Cardiac fibroblast (primary cell): ENCODE measurements at regions not wholly inside any gene's neighbourhood (a gene's known extent, or its start where the extent isn't known, plus 50 kb on each side); places are given as distances from the start of the nearest gene placed in this dataset.

Experiments used
- DNase-seq, 2 donors: peaks; one replicate each; pipeline versions ENCODE4 v3.0.0 to v3.0.0-alpha.2; 2010; ENCODE audit warnings: low read depth in 2 of 2
- H3K4me3 ChIP-seq, 2 donors: replicated peaks in 1 of 2; 1 replicate in 1 of 2; 2 replicates in 1 of 2; pipeline ENCODE4 v1.5.1; 2011; ENCODE audit warnings: low read depth in 2 of 2, low read length in 2 of 2, mild to moderate bottlenecking in 2 of 2, moderate library complexity in 1 of 2
- TF ChIP-seq, protein P1 (sequence below): IDR thresholded peaks from one replicate; pipeline ENCODE4 v1.5.1; 2011; ENCODE audit warnings: low read depth, mild to moderate bottlenecking, low read length, inconsistent platforms

DNA sequence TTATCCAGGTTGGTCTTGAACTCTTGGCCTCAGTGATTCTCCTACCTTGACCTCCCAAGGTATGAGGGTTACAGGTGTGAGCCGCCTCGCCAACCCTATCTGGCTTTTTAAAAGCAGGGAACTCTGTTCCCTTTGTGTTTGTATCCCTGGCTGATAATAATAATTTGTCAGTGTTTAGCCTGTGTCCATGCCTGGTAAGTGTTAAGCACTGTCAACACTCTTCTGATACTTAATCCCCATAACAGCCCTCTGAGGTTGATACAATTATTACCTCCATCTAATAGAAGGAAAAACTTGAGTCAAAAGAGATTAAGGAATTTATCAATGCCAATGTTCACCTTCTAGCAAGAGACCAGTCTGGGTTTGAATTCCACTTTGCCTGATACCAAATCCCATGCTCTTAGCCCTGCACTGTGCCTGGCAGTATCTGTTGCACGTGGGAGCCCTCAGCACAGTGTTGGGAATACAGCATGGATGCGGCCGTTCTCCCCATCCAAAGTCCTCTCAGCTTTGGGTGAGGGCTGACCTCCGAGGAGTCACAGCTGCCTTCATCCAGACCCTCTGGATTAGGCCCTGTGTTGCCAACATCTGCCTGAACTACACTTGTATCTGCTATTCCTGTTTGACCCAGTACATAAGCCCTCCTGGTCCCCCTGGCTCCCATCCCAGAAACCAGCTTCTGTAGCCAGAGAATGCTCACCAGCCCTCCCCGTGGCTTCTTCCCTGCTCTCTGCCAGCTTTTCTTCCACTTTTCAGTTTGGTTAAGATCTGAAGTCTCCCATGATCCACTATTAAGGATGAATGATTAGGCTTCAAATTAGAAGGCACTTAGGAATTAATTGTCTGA lies 335.6 kb upstream of the ASIC2 start:
- DNase-seq, result no peak
- TF ChIP-seq, protein P1, sequence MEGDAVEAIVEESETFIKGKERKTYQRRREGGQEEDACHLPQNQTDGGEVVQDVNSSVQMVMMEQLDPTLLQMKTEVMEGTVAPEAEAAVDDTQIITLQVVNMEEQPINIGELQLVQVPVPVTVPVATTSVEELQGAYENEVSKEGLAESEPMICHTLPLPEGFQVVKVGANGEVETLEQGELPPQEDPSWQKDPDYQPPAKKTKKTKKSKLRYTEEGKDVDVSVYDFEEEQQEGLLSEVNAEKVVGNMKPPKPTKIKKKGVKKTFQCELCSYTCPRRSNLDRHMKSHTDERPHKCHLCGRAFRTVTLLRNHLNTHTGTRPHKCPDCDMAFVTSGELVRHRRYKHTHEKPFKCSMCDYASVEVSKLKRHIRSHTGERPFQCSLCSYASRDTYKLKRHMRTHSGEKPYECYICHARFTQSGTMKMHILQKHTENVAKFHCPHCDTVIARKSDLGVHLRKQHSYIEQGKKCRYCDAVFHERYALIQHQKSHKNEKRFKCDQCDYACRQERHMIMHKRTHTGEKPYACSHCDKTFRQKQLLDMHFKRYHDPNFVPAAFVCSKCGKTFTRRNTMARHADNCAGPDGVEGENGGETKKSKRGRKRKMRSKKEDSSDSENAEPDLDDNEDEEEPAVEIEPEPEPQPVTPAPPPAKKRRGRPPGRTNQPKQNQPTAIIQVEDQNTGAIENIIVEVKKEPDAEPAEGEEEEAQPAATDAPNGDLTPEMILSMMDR, result no peak
- H3K4me3 ChIP-seq, result no peak overlapping the region

DNA sequence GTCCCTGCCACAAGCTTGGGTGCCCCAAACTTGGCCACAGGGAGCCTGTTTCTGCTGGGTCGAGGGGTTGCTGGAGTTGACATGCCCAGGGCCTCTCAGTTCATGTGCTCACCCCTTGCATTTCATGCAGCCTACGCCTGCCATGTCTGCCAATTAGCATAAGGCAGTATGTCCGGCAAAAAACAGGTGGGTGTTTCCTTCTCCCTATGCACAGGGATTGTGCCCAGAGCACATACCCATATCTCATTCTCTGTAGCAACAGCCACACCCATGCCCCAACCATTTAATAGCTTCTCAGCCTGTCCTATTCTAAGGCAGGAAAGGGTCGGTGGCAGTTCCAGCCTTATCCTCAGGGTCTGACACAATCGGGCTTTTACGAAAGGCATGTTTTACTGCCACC lies 340.4 kb upstream of the ASIC2 start:
- no peak for DNase-seq
- H3K4me3 ChIP-seq, result no peak overlapping the region
- TF ChIP-seq, protein P1, result no peak

DNA sequence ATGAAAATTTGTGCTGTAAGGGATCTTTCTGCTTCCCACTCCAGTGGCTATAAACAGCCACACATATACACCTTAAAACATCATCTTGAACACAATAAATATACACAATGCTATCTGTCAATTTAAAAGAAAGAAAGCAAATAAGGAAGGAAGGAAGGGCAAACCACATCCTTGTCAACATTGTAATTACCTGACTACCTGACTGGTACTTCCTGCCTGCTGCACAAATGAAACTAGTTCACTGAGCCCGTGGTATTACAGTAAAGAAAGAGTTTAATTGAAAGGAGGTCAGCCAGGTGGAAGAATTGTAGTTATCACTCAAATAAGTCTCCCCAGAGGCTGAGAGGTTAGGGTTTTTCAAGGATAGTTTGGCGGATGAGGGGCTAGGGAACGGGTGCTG lies 344.4 kb upstream of the ASIC2 start:
- H3K4me3 ChIP-seq, result no peak overlapping the region
- TF ChIP-seq, protein P1, result no peak
- DNase-seq, result no peak

DNA sequence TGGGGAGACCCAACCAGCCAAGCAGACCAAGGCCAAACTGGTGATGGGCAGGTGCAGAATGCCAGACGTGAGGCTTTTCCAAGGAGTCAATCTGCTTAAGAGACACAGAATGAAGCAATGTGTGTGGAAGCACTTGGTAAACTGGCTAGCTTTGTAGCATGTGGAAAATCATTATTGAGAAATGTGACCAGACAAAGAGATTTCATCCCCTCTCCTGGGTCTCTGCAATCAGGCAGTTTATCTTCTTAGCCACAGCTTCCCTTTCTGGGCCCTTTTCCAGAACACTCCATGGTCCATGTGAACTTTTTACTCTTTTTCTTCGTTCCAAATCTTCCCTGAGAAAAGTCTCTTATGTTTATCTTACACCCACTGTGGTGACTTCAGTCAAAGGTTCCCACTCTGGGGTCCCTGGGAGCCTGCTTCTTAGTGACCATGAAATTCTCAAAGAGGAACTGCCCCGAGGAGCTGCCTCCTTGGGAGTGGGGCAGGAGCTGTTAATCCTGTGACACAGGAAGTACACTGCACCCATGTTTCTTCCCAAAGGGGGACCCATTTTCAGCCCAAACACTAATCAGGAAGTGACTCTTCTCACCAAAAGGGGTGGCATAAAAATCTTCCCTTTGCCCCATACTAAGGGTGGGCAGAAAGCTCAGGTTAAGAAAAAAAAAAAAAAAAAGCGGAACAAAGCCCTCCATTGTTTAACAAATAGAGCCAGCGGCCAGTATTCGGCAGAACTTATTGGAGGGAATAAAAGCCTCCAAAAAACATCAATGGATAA lies 346.2 kb upstream of the ASIC2 start:
- H3K4me3 ChIP-seq, result no peak overlapping the region
- TF ChIP-seq, protein P1, result no peak
- no peak for DNase-seq

DNA sequence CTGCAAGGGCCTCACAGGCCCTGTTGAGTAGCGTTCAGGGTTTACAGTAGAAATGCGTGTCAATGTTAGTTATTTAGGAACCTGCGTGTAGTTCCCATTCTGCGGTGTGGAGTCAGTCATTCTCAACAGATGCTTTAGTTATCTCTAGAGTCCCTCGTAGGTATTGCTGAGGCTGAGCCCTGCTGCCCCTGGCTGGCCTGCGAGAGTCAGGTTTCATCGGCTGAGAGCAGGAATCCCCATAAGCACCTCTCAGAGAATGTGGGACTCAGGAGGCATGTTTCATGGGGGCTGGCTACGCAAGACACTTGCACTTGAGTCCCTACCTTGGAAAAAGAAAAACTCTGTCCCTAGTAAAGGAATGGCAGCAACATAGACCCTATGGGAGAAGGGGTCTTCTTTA lies 347.5 kb upstream of the ASIC2 start:
- no peak overlapping the region for H3K4me3 ChIP-seq
- no peak for DNase-seq
- TF ChIP-seq, protein P1, result no peak

DNA sequence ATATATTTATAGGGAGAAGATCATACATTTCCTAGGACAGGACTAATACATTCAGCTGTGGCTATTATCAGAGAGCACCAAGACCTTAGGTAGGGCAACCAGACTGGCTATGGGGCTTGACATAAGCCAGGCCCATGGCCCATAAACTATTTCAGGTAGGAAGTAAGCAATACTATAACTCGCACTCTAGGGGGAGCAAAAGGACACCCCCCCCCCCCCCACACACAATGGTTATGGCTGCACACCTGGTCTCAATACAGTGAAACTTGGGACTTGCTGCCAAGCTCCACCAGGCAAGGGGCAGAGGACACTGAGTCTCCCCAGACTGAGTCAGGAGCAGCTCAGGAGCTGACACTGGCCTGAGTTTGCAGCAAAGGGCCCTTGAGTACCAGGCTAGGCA lies 348.9 kb upstream of the ASIC2 start:
- TF ChIP-seq, protein P1, result no peak
- no peak overlapping the region for H3K4me3 ChIP-seq
- DNase-seq, result no peak
